Upper lobe of left lung (tissue), 6 donors: ENCODE measurements at regions not wholly inside any gene's neighbourhood (a gene's known extent, or its start where the extent isn't known, plus 50 kb on each side); places are given as distances from the start of the nearest gene placed in this dataset.

Experiments used
- ATAC-seq, 2 donors: fragments of 200-7000 bp; cut with Tn5 transposase; one replicate each; pipeline ENCODE4 v1.9.1; 2022; ENCODE audit warnings: mild to moderate bottlenecking in 2 of 2, moderate library complexity in 2 of 2; ENCODE audit not compliant: low FRiP score in 2 of 2
- DNase-seq, 2 donors: peaks; one replicate each; pipeline ENCODE4 v3.0.0-alpha.2; 2019 to 2020
- H3K27ac ChIP-seq, 4 donors: fragments of 200-600 bp; sonication (generic); one replicate each; pipeline ENCODE4 v1.5.1; 2016 to 2019
- H3K27me3 ChIP-seq, 4 donors: fragments of 200-600 bp; sonication (generic); one replicate each; pipeline ENCODE4 v1.5.1; 2017 to 2019
- H3K36me3 ChIP-seq, 4 donors: fragments of 200-600 bp; sonication (generic); one replicate each; pipeline ENCODE4 v1.5.1; 2016 to 2019
- H3K4me1 ChIP-seq, 4 donors: fragments of 200-600 bp; sonication (generic); one replicate each; pipeline ENCODE4 v1.5.1; 2018 to 2019
- H3K4me3 ChIP-seq, 4 donors: fragments of 200-600 bp; sonication (generic); one replicate each; pipeline ENCODE4 v1.5.1; 2017 to 2019; ENCODE audit warnings: mild to moderate bottlenecking in 2 of 4, moderate library complexity in 1 of 4
- H3K9me3 ChIP-seq, 4 donors: fragments of 200-600 bp; sonication (generic); one replicate each; pipeline ENCODE4 v1.5.1; 2018 to 2019
- CTCF ChIP-seq, 6 experiments: fragments of 450-650 bp in 4 of 6; fragments of 200-600 bp in 2 of 6; sonication (generic) in 2 of 6; IDR thresholded peaks; one replicate each; pipeline ENCODE4 v1.5.1; 2016 to 2019; ENCODE audit warnings: antibody characterized with exemption in 6 of 6
- EP300 ChIP-seq, 4 donors: sonication (generic); formaldehyde crosslinking; IDR thresholded peaks; one replicate each; pipeline ENCODE4 v1.5.1; 2017; ENCODE audit warnings: antibody characterized with exemption in 4 of 4, control low read depth in 2 of 4
- POLR2A ChIP-seq, 4 donors: fragments of 450-650 bp; IDR thresholded peaks; one replicate each; pipeline ENCODE4 v1.5.1; 2016 to 2017; ENCODE audit warnings: antibody characterized with exemption in 4 of 4, mild to moderate bottlenecking in 2 of 4
- POLR2AphosphoS5 ChIP-seq, 2 donors: sonication (generic); formaldehyde crosslinking; IDR thresholded peaks; one replicate each; pipeline ENCODE4 v1.5.1; 2017; ENCODE audit warnings: antibody characterized with exemption in 2 of 2
- WGBS, 2 donors: methylation state at CpG; one replicate each; pipeline ENCODE4 v1.1.5; 2017 to 2018; 5-methylcytosine and 5-hydroxymethylcytosine counted together
- donor health status: DM: no; HTN: no; CAD: no; lungs with moderate emphysema.
- donor health status: DM: no; HTN: yes; CAD: no; lungs with severe emphysema.

GRCh38 chrX:150158554-150159332 lies 204.4 kb upstream of the MAMLD1 start:
- no peaks in the 10 kb centered on the region for H3K9me3 ChIP-seq
- DNase-seq (no peak), ATAC-seq (no peak)
- no peaks in the 10 kb centered on the region for H3K36me3 ChIP-seq
- H3K4me1 ChIP-seq: no peaks in the 10 kb centered on the region
- WGBS, 2 donors: 76 to 100% methylated on average over 2 to 9 of the region's 9 CpGs
- H3K27ac ChIP-seq: no peak overlapping the region
- H3K27me3 ChIP-seq: no peaks in the 10 kb centered on the region
- no peak overlapping the region for H3K4me3 ChIP-seq
- TF ChIP-seq EP300 (IDR thresholded peaks at IDR 0.05) (no peak), POLR2A (IDR thresholded peaks at IDR 0.05) (no peak)

DNA sequence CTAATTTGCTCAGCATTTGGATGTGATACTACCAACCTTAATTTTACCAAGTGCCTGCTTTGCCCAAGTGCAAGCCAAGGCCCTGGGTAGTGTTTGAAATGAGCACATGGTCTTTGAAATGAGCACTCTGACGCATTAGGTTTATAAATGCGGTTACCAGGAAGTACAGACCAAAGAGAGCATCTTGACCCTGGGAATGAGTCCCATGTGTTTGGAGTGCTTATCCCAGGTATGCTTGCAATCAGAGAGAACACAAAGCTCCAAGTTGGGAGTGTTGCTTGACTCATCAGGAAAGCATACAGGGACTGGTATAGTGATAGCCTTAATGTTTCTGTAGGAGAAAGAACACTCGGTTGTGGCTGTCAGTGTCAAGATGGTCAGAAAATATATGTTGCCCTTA lies 203.6 kb upstream of the MAMLD1 start:
- TF ChIP-seq POLR2AphosphoS5 (IDR thresholded peaks at IDR 0.05) (no peak), POLR2A (IDR thresholded peaks at IDR 0.05) (no peak), CTCF (IDR thresholded peaks at IDR 0.05) (no peak), EP300 (IDR thresholded peaks at IDR 0.05) (no peak)
- H3K36me3 ChIP-seq: no peaks in the 10 kb centered on the region
- no peak for ATAC-seq

DNA sequence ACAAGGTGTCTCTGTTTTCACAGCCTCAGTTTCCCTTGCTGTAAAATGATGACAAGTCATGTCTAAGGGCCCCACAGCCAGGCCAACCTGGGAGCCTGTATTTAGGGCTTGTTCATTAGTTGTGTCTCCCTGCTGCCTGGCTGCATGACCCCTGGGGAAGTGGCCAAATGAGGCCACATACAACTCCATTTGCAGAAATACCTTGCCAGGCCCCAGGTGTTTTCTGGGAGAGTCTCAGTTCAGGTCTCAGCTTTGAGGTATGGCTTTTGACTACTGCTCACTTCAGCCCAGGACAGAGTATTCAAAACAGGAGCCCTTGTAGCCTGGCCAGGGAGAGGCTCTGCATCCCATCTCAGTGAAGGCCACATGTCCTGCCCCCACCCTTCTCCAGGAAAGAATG lies 202.5 kb upstream of the MAMLD1 start:
- H3K27ac ChIP-seq: no peak overlapping the region
- H3K4me3 ChIP-seq: no peak overlapping the region
- TF ChIP-seq CTCF (IDR thresholded peaks at IDR 0.05): no peak
- no peak for TF ChIP-seq POLR2A (IDR thresholded peaks at IDR 0.05)
- no peak for TF ChIP-seq POLR2AphosphoS5 (IDR thresholded peaks at IDR 0.05)
- TF ChIP-seq EP300 (IDR thresholded peaks at IDR 0.05): no peak
- DNase-seq: no peak
- H3K9me3 ChIP-seq: no peaks in the 10 kb centered on the region
- ATAC-seq: no peak
- no peaks in the 10 kb centered on the region for H3K4me1 ChIP-seq
- no peaks in the 10 kb centered on the region for H3K27me3 ChIP-seq
- no peaks in the 10 kb centered on the region for H3K36me3 ChIP-seq

More for the DNA sequence above, 203.6 kb upstream of the MAMLD1 start:
- DNase-seq: no peak
- Histone ChIP-seq H3K27me3 (no peaks in the 10 kb centered on the region), H3K4me1 (no peaks in the 10 kb centered on the region), H3K27ac (no peak overlapping the region), H3K9me3 (no peaks in the 10 kb centered on the region), H3K4me3 (no peak overlapping the region)
- 67 to 96% methylated on average over 3 of the region's 3 CpGs for WGBS, 2 donors

- Histone ChIP-seq H3K4me1 (no peaks in the 10 kb centered on the region), H3K27ac (no peak overlapping the region), H3K36me3 (no peaks in the 10 kb centered on the region), H3K27me3 (no peaks in the 10 kb centered on the region), H3K4me3 (no peak overlapping the region), H3K9me3 (no peaks in the 10 kb centered on the region)
- DNase-seq (no peak), ATAC-seq (no peak)
- no peak for TF ChIP-seq POLR2AphosphoS5 (IDR thresholded peaks at IDR 0.05)
- no peak for TF ChIP-seq EP300 (IDR thresholded peaks at IDR 0.05)
- no peak for TF ChIP-seq CTCF (IDR thresholded peaks at IDR 0.05)
- no peak for TF ChIP-seq POLR2A (IDR thresholded peaks at IDR 0.05)
- 50 to 100% methylated on average over 1 of the region's 1 CpG for WGBS, 2 donors
These were observed 201.9 kb upstream of the MAMLD1 start for GRCh38 chrX:150161193-150161592.

- Histone ChIP-seq H3K36me3 (no peaks in the 10 kb centered on the region), H3K27ac (no peak overlapping the region), H3K9me3 (no peaks in the 10 kb centered on the region), H3K4me1 (no peaks in the 10 kb centered on the region), H3K4me3 (no peak overlapping the region), H3K27me3 (no peaks in the 10 kb centered on the region)
- DNase-seq (no peak), ATAC-seq (no peak)
- TF ChIP-seq CTCF (IDR thresholded peaks at IDR 0.05) (no peak), EP300 (IDR thresholded peaks at IDR 0.05) (no peak), POLR2A (IDR thresholded peaks at IDR 0.05) (no peak), POLR2AphosphoS5 (IDR thresholded peaks at IDR 0.05) (no peak)
- WGBS, 2 donors: 84 to 90% methylated on average over 4 of the region's 4 CpGs
These were observed 201.0 kb upstream of the MAMLD1 start for GRCh38 chrX:150162141-150162540.
